Activated naive CD4-positive, alpha-beta T cell treated with anti-CD3 and anti-CD28 coated beads for 36 hours (primary cell): ENCODE measurements at regions not wholly inside any gene's neighbourhood (a gene's known extent, or its start where the extent isn't known, plus 50 kb on each side); places are given as distances from the start of the nearest gene placed in this dataset.

Experiments
- CTCF ChIA-PET: fragments of 350-600 bp; sonication (Branson Sonifier 250); formaldehyde crosslinking; loops from one replicate; lab custom pipeline; 2021; ENCODE audit warnings: antibody characterized with exemption; lab: Charles Lee
- DNase-seq: peaks from one replicate; pipeline ENCODE4 v3.0.0-alpha.2; 2020
- H3K27ac Mint-ChIP-seq: one replicate; pipeline ENCODE4 v1.8.0; 2021; ENCODE audit warnings: mild to moderate bottlenecking, mixed read lengths
- H3K27me3 Mint-ChIP-seq: one replicate; pipeline ENCODE4 v1.8.0; 2021; ENCODE audit warnings: low read depth, mixed read lengths
- H3K36me3 Mint-ChIP-seq: one replicate; pipeline ENCODE4 v1.8.0; 2021; ENCODE audit warnings: low read depth, mixed read lengths
- H3K4me1 Mint-ChIP-seq: one replicate; pipeline ENCODE4 v1.8.0; 2021; ENCODE audit warnings: low read depth, mixed read lengths
- H3K4me3 Mint-ChIP-seq: one replicate; pipeline ENCODE4 v1.8.0; 2021; ENCODE audit warnings: mild to moderate bottlenecking, moderate library complexity, mixed read lengths
- H3K9me3 Mint-ChIP-seq: one replicate; pipeline ENCODE4 v1.8.0; 2021; ENCODE audit warnings: mixed read lengths
- intact Hi-C: fragments of 100-400 bp; cut with micrococcal nuclease; formaldehyde crosslinking; loops from one replicate; pipeline ENCODE4 v1.15.1; 2023

- H3K4me1 Mint-ChIP-seq: no peaks in the 10 kb centered on the region
Measured at GRCh38 chr13:64453831-64454230, 2776.3 kb downstream of the PCDH9 start.

GRCh38 chr13:64446372-64446771 lies 2783.8 kb downstream of the PCDH9 start:
- intact Hi-C loops: no loop called here
- Mint-ChIP-seq H3K27ac (no peak overlapping the region), H3K9me3 (no peaks in the 10 kb centered on the region), H3K27me3 (no peaks in the 10 kb centered on the region), H3K4me3 (no peak overlapping the region), H3K36me3 (no peaks in the 10 kb centered on the region), H3K4me1 (no peaks in the 10 kb centered on the region)
- CTCF ChIA-PET: no interaction called here
- no peak for DNase-seq

More at GRCh38 chr13:64453831-64454230, 2776.3 kb downstream of the PCDH9 start:
- Mint-ChIP-seq H3K9me3 (peaks cover 3% of the 10 kb centered on the region), H3K27me3 (no peaks in the 10 kb centered on the region), H3K4me3 (no peak overlapping the region), H3K27ac (no peak overlapping the region), H3K36me3 (no peaks in the 10 kb centered on the region)
- CTCF ChIA-PET: no interaction called here
- intact Hi-C loops: no loop called here
- DNase-seq: no peak

DNA sequence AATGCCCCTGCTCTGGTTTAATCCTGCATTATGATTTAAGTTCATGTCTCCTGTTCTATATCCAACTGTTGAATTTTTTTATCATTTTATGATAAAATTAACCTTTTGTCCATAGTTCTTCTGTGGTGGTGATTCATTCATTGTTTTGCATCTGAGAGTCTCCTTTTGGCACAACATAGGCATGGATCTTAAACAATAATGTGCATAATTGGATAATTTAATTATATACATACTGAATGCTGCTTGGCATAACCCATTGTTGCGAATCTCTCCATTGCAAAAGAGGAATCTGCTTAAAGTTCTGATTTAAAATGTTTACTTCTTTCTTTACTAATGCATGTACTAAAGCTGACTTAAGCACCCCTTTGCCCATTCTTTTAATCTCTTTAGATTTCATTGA lies 2788.4 kb downstream of the PCDH9 start:
- no peaks in the 10 kb centered on the region for H3K27me3 Mint-ChIP-seq
- CTCF ChIA-PET: no interaction called here
- H3K4me3 Mint-ChIP-seq: no peak overlapping the region
- peaks cover 2% of the 10 kb centered on the region for H3K9me3 Mint-ChIP-seq
- no peaks in the 10 kb centered on the region for H3K4me1 Mint-ChIP-seq
- H3K27ac Mint-ChIP-seq: no peak overlapping the region
- intact Hi-C loops: no loop called here
- H3K36me3 Mint-ChIP-seq: no peaks in the 10 kb centered on the region
- DNase-seq: no peak

DNA sequence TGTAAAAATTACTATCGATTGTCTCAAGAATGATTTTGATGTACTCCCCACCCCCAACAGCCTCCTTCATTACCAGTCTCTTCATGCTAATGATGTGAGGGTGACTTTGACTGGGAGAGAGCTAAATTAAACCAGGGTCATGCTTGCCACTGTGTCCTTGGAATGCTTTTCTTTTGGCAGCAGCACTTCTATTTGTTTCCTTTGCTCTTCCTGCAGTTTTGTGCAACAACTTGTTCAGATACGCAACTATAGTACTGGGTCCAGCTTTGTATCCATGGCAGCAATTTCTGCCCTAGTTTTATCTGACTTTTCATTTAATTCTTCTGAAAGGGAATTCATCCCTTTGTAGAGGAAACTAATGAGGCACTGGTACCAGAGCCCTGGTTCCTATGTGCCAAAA lies 2792.1 kb downstream of the PCDH9 start:
- H3K4me3 Mint-ChIP-seq: no peak overlapping the region
- H3K4me1 Mint-ChIP-seq: no peaks in the 10 kb centered on the region
- no peak overlapping the region for H3K27ac Mint-ChIP-seq
- no peaks in the 10 kb centered on the region for H3K36me3 Mint-ChIP-seq
- peaks cover 3% of the 10 kb centered on the region for H3K9me3 Mint-ChIP-seq
- H3K27me3 Mint-ChIP-seq: no peaks in the 10 kb centered on the region
- intact Hi-C loops: no loop called here
- CTCF ChIA-PET: no interaction called here
- no peak for DNase-seq

DNA sequence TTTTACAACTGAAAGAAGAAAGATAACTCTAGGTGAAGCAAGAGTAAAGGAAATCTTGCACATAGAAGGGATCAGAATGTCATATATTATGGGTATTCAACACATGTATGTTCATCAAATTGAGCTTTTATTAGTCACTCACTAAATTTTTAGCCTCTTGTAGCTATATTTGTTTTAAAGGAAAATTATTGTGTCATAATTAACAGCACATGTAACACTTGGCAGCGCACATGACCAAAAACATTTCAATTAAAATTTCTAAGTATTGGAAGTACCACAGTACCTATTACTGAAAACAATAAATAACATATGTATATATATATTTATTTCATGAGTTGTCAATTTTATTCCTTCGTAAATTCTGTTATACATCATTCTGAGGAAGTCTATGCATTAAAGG lies 2800.4 kb downstream of the PCDH9 start:
- no peak overlapping the region for H3K27ac Mint-ChIP-seq
- no peak for DNase-seq
- CTCF ChIA-PET: no interaction called here
- H3K27me3 Mint-ChIP-seq: no peaks in the 10 kb centered on the region
- no peaks in the 10 kb centered on the region for H3K4me1 Mint-ChIP-seq
- H3K4me3 Mint-ChIP-seq: no peak overlapping the region
- intact Hi-C loops: no loop called here
- no peaks in the 10 kb centered on the region for H3K9me3 Mint-ChIP-seq
- H3K36me3 Mint-ChIP-seq: no peaks in the 10 kb centered on the region

DNA sequence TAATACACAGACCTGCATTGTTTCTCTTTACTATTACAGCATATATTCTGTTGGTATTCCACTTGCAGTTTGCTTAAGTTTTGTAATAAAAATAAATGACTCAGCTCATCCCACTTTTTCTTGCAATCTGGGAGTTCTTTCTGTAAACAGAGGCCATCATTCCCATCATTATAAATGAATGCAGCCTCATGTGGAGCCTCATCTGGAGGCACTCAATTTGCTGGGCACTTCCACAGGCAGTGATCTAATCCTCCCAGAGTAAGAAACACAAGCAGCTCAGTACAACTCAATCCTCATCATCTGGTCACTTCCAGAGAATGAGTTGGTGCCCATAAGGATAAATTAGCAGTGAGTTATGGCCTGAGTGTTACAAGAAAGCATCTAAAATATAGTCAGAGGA lies 2801.9 kb downstream of the PCDH9 start:
- H3K27me3 Mint-ChIP-seq: no peaks in the 10 kb centered on the region
- H3K4me1 Mint-ChIP-seq: no peaks in the 10 kb centered on the region
- H3K27ac Mint-ChIP-seq: no peak overlapping the region
- CTCF ChIA-PET: no interaction called here
- no peaks in the 10 kb centered on the region for H3K36me3 Mint-ChIP-seq
- intact Hi-C loops: no loop called here
- H3K4me3 Mint-ChIP-seq: no peak overlapping the region
- peaks cover 1% of the 10 kb centered on the region for H3K9me3 Mint-ChIP-seq
- DNase-seq: no peak

DNA sequence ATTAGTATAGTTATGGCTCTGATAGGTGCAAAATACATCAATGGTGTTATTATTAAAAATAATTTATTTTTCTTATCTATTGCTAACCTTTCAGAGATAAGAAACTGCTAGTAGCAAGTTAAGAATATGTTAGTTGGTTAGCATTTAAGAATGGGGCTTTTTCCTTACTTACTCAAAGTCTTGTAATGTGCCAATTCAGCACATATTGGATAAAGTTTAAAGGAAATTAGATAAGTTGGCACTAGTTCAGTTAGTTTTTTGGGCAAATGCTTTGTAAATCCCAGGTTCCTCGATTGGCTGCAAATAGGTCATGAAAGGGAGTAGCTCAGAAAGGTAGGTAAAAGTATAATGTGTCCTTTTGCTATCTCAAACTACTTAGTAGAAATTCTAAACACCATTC lies 2806.7 kb downstream of the PCDH9 start:
- DNase-seq: no peak
- Mint-ChIP-seq H3K4me3 (no peak overlapping the region), H3K36me3 (no peaks in the 10 kb centered on the region), H3K27me3 (no peaks in the 10 kb centered on the region), H3K27ac (no peak overlapping the region), H3K9me3 (peaks cover 1% of the 10 kb centered on the region), H3K4me1 (no peaks in the 10 kb centered on the region)
- intact Hi-C loops: no loop called here
- CTCF ChIA-PET: no interaction called here

- Mint-ChIP-seq H3K36me3 (no peaks in the 10 kb centered on the region), H3K4me1 (no peaks in the 10 kb centered on the region), H3K27me3 (no peaks in the 10 kb centered on the region), H3K27ac (no peak overlapping the region), H3K4me3 (no peak overlapping the region), H3K9me3 (peaks cover 1% of the 10 kb centered on the region)
- intact Hi-C loops: no loop called here
- CTCF ChIA-PET: no interaction called here
- no peak for DNase-seq
Measured at GRCh38 chr13:64420181-64420580, 2810.0 kb downstream of the PCDH9 start.

DNA sequence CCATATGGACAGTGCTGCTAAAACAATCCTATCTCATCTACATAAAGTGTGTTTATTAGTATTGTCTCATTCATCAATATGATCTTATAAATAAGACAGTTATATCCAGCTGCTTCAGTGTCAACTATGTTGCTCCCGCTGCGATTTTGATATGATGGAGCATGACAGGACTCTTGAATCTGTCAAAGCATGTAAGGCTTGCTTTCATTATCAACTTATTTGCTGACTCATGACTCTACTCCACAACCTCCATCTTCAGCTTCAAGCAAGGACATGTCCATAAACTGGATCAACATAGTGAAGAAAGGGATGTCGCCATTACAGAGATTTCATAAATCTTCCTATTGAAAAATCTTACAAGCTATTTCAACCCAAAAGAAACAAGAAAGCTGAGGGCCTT lies 2812.6 kb downstream of the PCDH9 start:
- CTCF ChIA-PET: no interaction called here
- Mint-ChIP-seq H3K36me3 (no peaks in the 10 kb centered on the region), H3K4me1 (no peaks in the 10 kb centered on the region), H3K27ac (no peak overlapping the region), H3K27me3 (no peaks in the 10 kb centered on the region), H3K9me3 (peaks cover 5% of the 10 kb centered on the region), H3K4me3 (no peak overlapping the region)
- intact Hi-C loops: no loop called here
- no peak for DNase-seq

- Mint-ChIP-seq H3K27me3 (no peaks in the 10 kb centered on the region), H3K36me3 (no peaks in the 10 kb centered on the region), H3K9me3 (peaks cover 5% of the 10 kb centered on the region), H3K4me3 (no peak overlapping the region), H3K4me1 (no peaks in the 10 kb centered on the region), H3K27ac (no peak overlapping the region)
- DNase-seq: no peak
- CTCF ChIA-PET: no interaction called here
- intact Hi-C loops: no loop called here
Measured at GRCh38 chr13:64414381-64414780, 2815.8 kb downstream of the PCDH9 start.

GRCh38 chr13:64413529-64413928 lies 2816.6 kb downstream of the PCDH9 start:
- Mint-ChIP-seq H3K36me3 (no peaks in the 10 kb centered on the region), H3K4me1 (no peaks in the 10 kb centered on the region), H3K4me3 (no peak overlapping the region), H3K9me3 (peaks cover 5% of the 10 kb centered on the region), H3K27ac (no peak overlapping the region), H3K27me3 (no peaks in the 10 kb centered on the region)
- intact Hi-C loops: no loop called here
- CTCF ChIA-PET: no interaction called here
- no peak for DNase-seq

DNA sequence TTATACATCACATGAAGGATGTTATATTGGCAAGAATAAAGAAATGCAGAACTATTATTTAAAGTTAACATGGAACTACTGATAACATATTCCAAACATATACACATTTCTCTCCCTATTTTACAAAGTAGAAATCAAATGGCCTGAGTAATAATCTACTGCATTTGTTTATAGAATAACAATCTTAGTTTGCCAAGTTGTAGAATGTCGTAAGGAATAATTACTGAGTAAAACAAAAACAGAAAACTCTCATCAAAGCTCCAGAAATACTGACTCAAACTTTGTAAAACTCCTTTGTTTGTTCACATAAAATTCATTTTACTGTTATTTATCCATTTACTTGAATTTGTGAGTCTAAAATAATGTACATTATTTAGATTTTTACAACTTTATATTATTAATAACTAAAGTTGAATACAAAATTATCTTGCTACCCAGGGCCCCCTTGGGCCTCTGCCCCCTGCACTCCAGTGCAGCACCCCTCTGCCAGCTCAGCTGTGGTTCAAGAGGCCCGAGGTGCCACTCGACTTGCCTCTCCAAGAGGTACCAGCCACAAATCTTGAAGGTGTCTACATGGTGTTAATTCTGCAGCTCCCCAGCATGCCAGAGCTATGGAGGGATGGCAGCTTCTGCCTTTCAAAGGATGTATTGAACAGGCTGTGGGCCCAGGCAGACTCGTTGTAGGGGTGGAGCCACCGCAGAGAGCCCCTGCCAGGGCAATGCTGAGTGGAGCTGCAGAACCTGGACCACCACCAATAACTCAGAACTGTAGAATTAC lies 2819.7 kb downstream of the PCDH9 start:
- intact Hi-C loops: no loop called here
- Mint-ChIP-seq H3K9me3 (peaks cover 13% of the 10 kb centered on the region), H3K27ac (no peak overlapping the region), H3K27me3 (no peaks in the 10 kb centered on the region), H3K36me3 (no peaks in the 10 kb centered on the region), H3K4me3 (no peak overlapping the region), H3K4me1 (no peaks in the 10 kb centered on the region)
- DNase-seq: no peak
- CTCF ChIA-PET: no interaction called here

GRCh38 chr13:64397701-64398100 lies 2832.4 kb downstream of the PCDH9 start:
- intact Hi-C loops: no loop called here
- Mint-ChIP-seq H3K9me3 (peaks cover 3% of the 10 kb centered on the region), H3K4me3 (no peak overlapping the region), H3K4me1 (no peaks in the 10 kb centered on the region), H3K36me3 (no peaks in the 10 kb centered on the region), H3K27ac (no peak overlapping the region), H3K27me3 (no peaks in the 10 kb centered on the region)
- CTCF ChIA-PET: no interaction called here
- no peak for DNase-seq
